ENCODE measurements at regions not wholly inside any gene's neighbourhood (a gene's known extent, or its start where the extent isn't known, plus 50 kb on each side); places are given as distances from the start of the nearest gene placed in this dataset.

GRCh38 chr1:165992533-165992932, 165.1 kb downstream of the UCK2 start:
- POLR2A ChIA-PET, result no interaction called here
- Mint-ChIP-seq H3K36me3 (ENCODE audit: insufficient read depth, unreplicated experiment) (no peaks in the 10 kb centered on the region), H3K27ac (ENCODE audit: low read depth, unreplicated experiment) (no peak overlapping the region), H3K27me3 (ENCODE audit: insufficient read depth, unreplicated experiment) (peaks cover 11% of the 10 kb centered on the region), H3K9me3 (ENCODE audit: unreplicated experiment) (peaks cover 9% of the 10 kb centered on the region), H3K4me3 (ENCODE audit: unreplicated experiment) (no peak overlapping the region), H3K4me1 (ENCODE audit: insufficient read depth, unreplicated experiment) (no peaks in the 10 kb centered on the region)
- intact Hi-C loops (cut with micrococcal nuclease), result no loop called here
- no peak for TF ChIP-seq CTCF (IDR thresholded peaks at IDR 0.05; ENCODE audit: unreplicated experiment)
- DNase-seq (ENCODE audit: unreplicated experiment), result no peak
- CTCF ChIA-PET, result no interaction called here
- BruUV-seq (replicated peaks), result no TSS peak

GRCh38 chr1:165994107-165994506, 166.7 kb downstream of the UCK2 start:
- Mint-ChIP-seq H3K27me3 (ENCODE audit: insufficient read depth, unreplicated experiment) (peaks cover 7% of the 10 kb centered on the region), H3K4me1 (ENCODE audit: insufficient read depth, unreplicated experiment) (no peaks in the 10 kb centered on the region), H3K27ac (ENCODE audit: low read depth, unreplicated experiment) (no peak overlapping the region), H3K9me3 (ENCODE audit: unreplicated experiment) (peaks cover 8% of the 10 kb centered on the region), H3K4me3 (ENCODE audit: unreplicated experiment) (no peak overlapping the region), H3K36me3 (ENCODE audit: insufficient read depth, unreplicated experiment) (no peaks in the 10 kb centered on the region)
- BruUV-seq (replicated peaks), result no TSS peak
- POLR2A ChIA-PET, result no interaction called here
- no peak for DNase-seq (ENCODE audit: unreplicated experiment)
- intact Hi-C loops (cut with micrococcal nuclease), result no loop called here
- CTCF ChIA-PET, result no interaction called here
- no peak for TF ChIP-seq CTCF (IDR thresholded peaks at IDR 0.05; ENCODE audit: unreplicated experiment)

GRCh38 chr1:165999826-166000225, 167.0 kb downstream of the FAM78B start:
- CTCF ChIA-PET, result interaction anchor here (0.7 kb wide), 1 partner anchor 81 kb away, joined by 3 read pairs; no protein-coding TSS in a partner anchor
- TF ChIP-seq CTCF (IDR thresholded peaks at IDR 0.05; ENCODE audit: unreplicated experiment), result no peak
- no peaks in the 10 kb centered on the region for H3K36me3 Mint-ChIP-seq (ENCODE audit: insufficient read depth, unreplicated experiment)
- no TSS peak for BruUV-seq (replicated peaks)
- no peaks in the 10 kb centered on the region for H3K27me3 Mint-ChIP-seq (ENCODE audit: insufficient read depth, unreplicated experiment)
- no peak overlapping the region for H3K4me3 Mint-ChIP-seq (ENCODE audit: unreplicated experiment)
- no peak for DNase-seq (ENCODE audit: unreplicated experiment)
- intact Hi-C loops (cut with micrococcal nuclease), result no loop called here
- POLR2A ChIA-PET, result no interaction called here
- no peaks in the 10 kb centered on the region for H3K9me3 Mint-ChIP-seq (ENCODE audit: unreplicated experiment)
- no peaks in the 10 kb centered on the region for H3K4me1 Mint-ChIP-seq (ENCODE audit: insufficient read depth, unreplicated experiment)
- no peak overlapping the region for H3K27ac Mint-ChIP-seq (ENCODE audit: low read depth, unreplicated experiment)

- ChIA-PET POLR2A (no interaction called here), CTCF (interaction anchor here (0.5 to 0.6 kb wide), 2 partner anchors 452 to 1785 kb away, joined by 3 read pairs; no protein-coding TSS in a partner anchor)
- no peak for DNase-seq (ENCODE audit: unreplicated experiment)
- BruUV-seq (replicated peaks), result no TSS peak
- no peak for TF ChIP-seq CTCF (IDR thresholded peaks at IDR 0.05; ENCODE audit: unreplicated experiment)
- intact Hi-C loops (cut with micrococcal nuclease), result no loop called here
- Mint-ChIP-seq H3K4me3 (ENCODE audit: unreplicated experiment) (no peak overlapping the region), H3K9me3 (ENCODE audit: unreplicated experiment) (peaks cover 20% of the 10 kb centered on the region), H3K27ac (ENCODE audit: low read depth, unreplicated experiment) (no peak overlapping the region), H3K4me1 (ENCODE audit: insufficient read depth, unreplicated experiment) (no peaks in the 10 kb centered on the region), H3K36me3 (ENCODE audit: insufficient read depth, unreplicated experiment) (no peaks in the 10 kb centered on the region), H3K27me3 (ENCODE audit: insufficient read depth, unreplicated experiment) (peaks cover 8% of the 10 kb centered on the region)
Measured at GRCh38 chr1:166007176-166007575, 159.6 kb downstream of the FAM78B start.
